Tibial nerve (tissue), 4 donors: ENCODE measurements at regions not wholly inside any gene's neighbourhood (a gene's known extent, or its start where the extent isn't known, plus 50 kb on each side); places are given as distances from the start of the nearest gene placed in this dataset.

ENCODE experiments used
- DNase-seq, 2 donors: peaks; one replicate each; pipeline ENCODE4 v3.0.0-alpha.2; 2019; ENCODE audit warnings: low spot score in 2 of 2
- H3K27ac ChIP-seq, 4 donors: fragments of 200-600 bp; sonication (generic) in 3 of 4; one replicate each; pipeline ENCODE4 v1.5.1; 2017 to 2019; ENCODE audit warnings: mild to moderate bottlenecking in 1 of 4
- H3K27me3 ChIP-seq, 2 donors: fragments of 200-600 bp; sonication (generic) in 1 of 2; one replicate each; pipeline versions ENCODE4 v1.5.1 to v1.6.0; 2017 to 2019
- H3K36me3 ChIP-seq, 3 donors: fragments of 200-600 bp; sonication (generic); one replicate each; pipeline ENCODE4 v1.5.1; 2018 to 2019
- H3K4me1 ChIP-seq, 4 donors: fragments of 200-600 bp; sonication (generic) in 3 of 4; one replicate each; pipeline ENCODE4 v1.5.1; 2017 to 2019
- H3K4me3 ChIP-seq, 4 donors: fragments of 200-600 bp; sonication (generic) in 3 of 4; one replicate each; pipeline ENCODE4 v1.5.1; 2017 to 2019; ENCODE audit warnings: mild to moderate bottlenecking in 1 of 4, moderate library complexity in 1 of 4
- H3K9me3 ChIP-seq, 4 donors: fragments of 200-600 bp; sonication (generic) in 3 of 4; one replicate each; pipeline ENCODE4 v1.5.1; 2017 to 2019
- CTCF ChIP-seq, 5 experiments: fragments of 200-600 bp in 3 of 5; fragments of 450-650 bp in 2 of 5; sonication (generic) in 3 of 5; IDR thresholded peaks; one replicate each; pipeline ENCODE4 v1.5.1; 2016 to 2019; ENCODE audit warnings: antibody characterized with exemption in 5 of 5, mild to moderate bottlenecking in 3 of 5, moderate library complexity in 2 of 5
- EP300 ChIP-seq, 2 donors: sonication (generic); formaldehyde crosslinking; IDR thresholded peaks; one replicate each; pipeline ENCODE4 v1.6.1; 2017; ENCODE audit warnings: antibody characterized with exemption in 2 of 2, mild to moderate bottlenecking in 1 of 2
- POLR2A ChIP-seq, 2 donors: fragments of 450-650 bp; IDR thresholded peaks; one replicate each; pipeline ENCODE4 v1.6.1; 2017; ENCODE audit warnings: antibody characterized with exemption in 2 of 2, mild to moderate bottlenecking in 2 of 2, moderate library complexity in 2 of 2
- WGBS, 2 donors: methylation state at CpG; one replicate each; pipeline ENCODE4 v1.1.5; 2018; 5-methylcytosine and 5-hydroxymethylcytosine counted together

- 66 to 82% methylated on average over 6 of the region's 6 CpGs for WGBS, 2 donors
- H3K9me3 ChIP-seq: no peaks in the 10 kb centered on the region
- H3K4me3 ChIP-seq: no peak overlapping the region
- DNase-seq: no peak
- no peak overlapping the region for H3K27ac ChIP-seq
- no peaks in the 10 kb centered on the region for H3K4me1 ChIP-seq
- H3K27me3 ChIP-seq: no peaks in the 10 kb centered on the region
- TF ChIP-seq EP300 (IDR thresholded peaks at IDR 0.05) (no peak), CTCF (IDR thresholded peaks at IDR 0.05) (no peak), POLR2A (IDR thresholded peaks at IDR 0.05) (no peak)
- no peaks in the 10 kb centered on the region for H3K36me3 ChIP-seq
Measured at GRCh38 chr12:47417121-47417520, 288.7 kb downstream of the RPAP3 start.

- TF ChIP-seq EP300 (IDR thresholded peaks at IDR 0.05) (no peak), POLR2A (IDR thresholded peaks at IDR 0.05) (no peak), CTCF (IDR thresholded peaks at IDR 0.05) (no peak)
- WGBS, 2 donors: 40 to 58% methylated on average over 4 of the region's 4 CpGs
- no peaks in the 10 kb centered on the region for H3K4me1 ChIP-seq
Measured at GRCh38 chr12:47415054-47415453, 290.8 kb downstream of the RPAP3 start.

GRCh38 chr12:47414511-47414910 is 291.3 kb downstream of the RPAP3 start:
- DNase-seq: no peak
- no peaks in the 10 kb centered on the region for H3K9me3 ChIP-seq
- H3K27me3 ChIP-seq: no peaks in the 10 kb centered on the region
- no peak for TF ChIP-seq EP300 (IDR thresholded peaks at IDR 0.05)
- whole genome bisulfite sequencing, 2 donors: 62 to 78% methylated on average over 3 of the region's 3 CpGs
- no peaks in the 10 kb centered on the region for H3K4me1 ChIP-seq
- no peaks in the 10 kb centered on the region for H3K36me3 ChIP-seq
- H3K4me3 ChIP-seq: no peak overlapping the region
- no peak overlapping the region for H3K27ac ChIP-seq

More at GRCh38 chr12:47415054-47415453, 290.8 kb downstream of the RPAP3 start:
- no peak for DNase-seq
- H3K9me3 ChIP-seq: no peaks in the 10 kb centered on the region
- no peaks in the 10 kb centered on the region for H3K27me3 ChIP-seq
- H3K27ac ChIP-seq: no peak overlapping the region
- H3K4me3 ChIP-seq: no peak overlapping the region
- no peaks in the 10 kb centered on the region for H3K36me3 ChIP-seq

GRCh38 chr12:47413806-47414205 is 292.0 kb downstream of the RPAP3 start:
- Histone ChIP-seq H3K4me1 (no peaks in the 10 kb centered on the region), H3K4me3 (no peak overlapping the region), H3K36me3 (no peaks in the 10 kb centered on the region), H3K9me3 (no peaks in the 10 kb centered on the region), H3K27me3 (no peaks in the 10 kb centered on the region), H3K27ac (no peak overlapping the region)
- TF ChIP-seq EP300 (IDR thresholded peaks at IDR 0.05): no peak
- no peak for TF ChIP-seq CTCF (IDR thresholded peaks at IDR 0.05)
- no peak for TF ChIP-seq POLR2A (IDR thresholded peaks at IDR 0.05)
- no peak for DNase-seq

GRCh38 chr12:47412601-47413236 is 293.1 kb downstream of the RPAP3 start:
- Histone ChIP-seq H3K4me3 (no peak overlapping the region), H3K27me3 (no peaks in the 10 kb centered on the region), H3K9me3 (no peaks in the 10 kb centered on the region), H3K4me1 (peaks cover 0 to 4% (median 0%) of the 10 kb centered on the region in 4 donors), H3K36me3 (no peaks in the 10 kb centered on the region), H3K27ac (no peak overlapping the region)
- 75 to 77% methylated on average over 3 of the region's 3 CpGs for WGBS, 2 donors
- no peak for TF ChIP-seq EP300 (IDR thresholded peaks at IDR 0.05)
- TF ChIP-seq CTCF (IDR thresholded peaks at IDR 0.05): no peak
- no peak for TF ChIP-seq POLR2A (IDR thresholded peaks at IDR 0.05)
- DNase-seq: no peak

- no peak for DNase-seq
- TF ChIP-seq CTCF (IDR thresholded peaks at IDR 0.05): no peak
- TF ChIP-seq POLR2A (IDR thresholded peaks at IDR 0.05): no peak
- TF ChIP-seq EP300 (IDR thresholded peaks at IDR 0.05): no peak
- no peaks in the 10 kb centered on the region for H3K36me3 ChIP-seq
- H3K4me3 ChIP-seq: no peak overlapping the region
- H3K4me1 ChIP-seq: peaks cover 0 to 7% (median 0%) of the 10 kb centered on the region in 4 donors
- no peaks in the 10 kb centered on the region for H3K27me3 ChIP-seq
- no peak overlapping the region for H3K27ac ChIP-seq
- no peaks in the 10 kb centered on the region for H3K9me3 ChIP-seq
Measured at GRCh38 chr12:47411966-47412365, 293.9 kb downstream of the RPAP3 start.
